Ovary (tissue), 7 donors: ENCODE measurements at regions not wholly inside any gene's neighbourhood (a gene's known extent, or its start where the extent isn't known, plus 50 kb on each side); places are given as distances from the start of the nearest gene placed in this dataset.

Experiments
- DNase-seq, 5 donors: peaks; one replicate each; pipeline ENCODE4 v3.0.0-alpha.2; 2019 to 2020
- H3K27ac ChIP-seq, 2 donors: fragments of 200-600 bp; one replicate each; pipeline versions ENCODE4 v1.5.1 to v1.8.0; 2019 to 2022
- H3K27me3 ChIP-seq: fragments of 200-600 bp; one replicate; pipeline ENCODE4 v1.8.0; 2022
- H3K36me3 ChIP-seq: fragments of 200-600 bp; sonication (generic); one replicate; pipeline ENCODE4 v1.5.1; 2019
- H3K4me1 ChIP-seq: one replicate; pipeline ENCODE4 v1.8.1; 2013; ENCODE audit warnings: mild to moderate bottlenecking, moderate library complexity; ENCODE audit not compliant: insufficient read depth
- H3K4me3 ChIP-seq: fragments of 200-600 bp; sonication (generic); one replicate; pipeline ENCODE4 v1.5.1; 2017
- H3K9me3 ChIP-seq, 2 donors: fragments of 200-600 bp in 1 of 2; sonication (generic) in 1 of 2; one replicate each; pipeline versions ENCODE4 v1.5.1 to v1.8.1; 2013 to 2019; ENCODE audit warnings: mild to moderate bottlenecking in 1 of 2, moderate library complexity in 1 of 2
- CTCF ChIP-seq, 3 donors: fragments of 450-650 bp in 2 of 3; fragments of 200-600 bp in 1 of 3; IDR thresholded peaks; one replicate each; pipeline versions ENCODE4 v1.5.1 to v1.8.0; 2016 to 2022; ENCODE audit warnings: antibody characterized with exemption in 3 of 3, mild to moderate bottlenecking in 1 of 3
- EP300 ChIP-seq: sonication (generic); formaldehyde crosslinking; IDR thresholded peaks from one replicate; pipeline ENCODE4 v1.6.1; 2017; ENCODE audit warnings: antibody characterized with exemption
- POLR2A ChIP-seq: fragments of 450-650 bp; IDR thresholded peaks from one replicate; pipeline ENCODE4 v1.6.1; 2017; ENCODE audit warnings: antibody characterized with exemption, mild to moderate bottlenecking, moderate library complexity
- WGBS, 3 donors: extraction: QIAGEN DNeasy Blood & Tissue Kit in 1 of 3; methylation state at CpG; one replicate each; pipeline versions ENCODE4 v1.1.5 to v1.1.7; 2013 to 2017; 5-methylcytosine and 5-hydroxymethylcytosine counted together
- intact Hi-C, 4 donors: fragments of 100-400 bp; cut with DNase I; formaldehyde crosslinking; loops; one replicate each; pipeline versions ENCODE4 v1.11.0 to v1.15.1; 2022 to 2023
- donor health status: DM: no; HTN: no; CAD: no; lungs with moderate emphysema.
- donor health status: DM: no; HTN: no; CAD: no.
- donor health status: Bipolar disorder and iron deficiency.
- donor health status: DM: no; HTN: no; CAD: no.
- donor health status: DM: yes; HTN: yes; CAD: no.

GRCh38 chr2:60659026-60659425, 97.0 kb upstream of the PAPOLG start:
- Histone ChIP-seq H3K9me3 (no peaks in the 10 kb centered on the region), H3K36me3 (no peaks in the 10 kb centered on the region), H3K4me3 (no peak overlapping the region), H3K4me1 (no peaks in the 10 kb centered on the region), H3K27me3 (no peaks in the 10 kb centered on the region), H3K27ac (no peak overlapping the region)
- intact Hi-C loops: no loop called here
- no peak for DNase-seq
- 69 to 75% (median 71%) methylated on average over 5 of the region's 5 CpGs for WGBS, 3 donors
- TF ChIP-seq EP300: no peak
- TF ChIP-seq CTCF (IDR thresholded peaks at IDR 0.05): no peak
- TF ChIP-seq POLR2A: no peak

GRCh38 chr2:60661073-60661738, 94.9 kb upstream of the PAPOLG start:
- Histone ChIP-seq H3K9me3 (no peaks in the 10 kb centered on the region), H3K27ac (no peak overlapping the region), H3K4me3 (no peak overlapping the region), H3K4me1 (no peaks in the 10 kb centered on the region), H3K36me3 (no peaks in the 10 kb centered on the region), H3K27me3 (no peaks in the 10 kb centered on the region)
- 73 to 92% (median 88%) methylated on average over 1 of the region's 1 CpG for WGBS, 3 donors
- intact Hi-C loops: no loop called here
- no peak for TF ChIP-seq EP300
- TF ChIP-seq POLR2A: no peak
- TF ChIP-seq CTCF (IDR thresholded peaks at IDR 0.05): no peak
- no peak for DNase-seq

GRCh38 chr2:60662781-60663180, 93.3 kb upstream of the PAPOLG start:
- no peaks in the 10 kb centered on the region for H3K27me3 ChIP-seq
- no peaks in the 10 kb centered on the region for H3K9me3 ChIP-seq
- H3K4me3 ChIP-seq: no peak overlapping the region
- TF ChIP-seq CTCF (IDR thresholded peaks at IDR 0.05): no peak
- no peak for TF ChIP-seq EP300
- TF ChIP-seq POLR2A: no peak
- intact Hi-C loops: no loop called here
- no peak for DNase-seq
- no peaks in the 10 kb centered on the region for H3K36me3 ChIP-seq
- H3K27ac ChIP-seq: no peak overlapping the region
- H3K4me1 ChIP-seq: no peaks in the 10 kb centered on the region

GRCh38 chr2:60671966-60672365, 84.1 kb upstream of the PAPOLG start:
- Histone ChIP-seq H3K9me3 (no peaks in the 10 kb centered on the region), H3K27me3 (no peaks in the 10 kb centered on the region), H3K4me3 (no peak overlapping the region), H3K27ac (no peak overlapping the region), H3K4me1 (peaks cover 1% of the 10 kb centered on the region), H3K36me3 (no peaks in the 10 kb centered on the region)
- WGBS, 3 donors: 65 to 70% (median 66%) methylated on average over 6 of the region's 6 CpGs
- DNase-seq: no peak
- intact Hi-C loops: no loop called here
- no peak for TF ChIP-seq POLR2A
- no peak for TF ChIP-seq EP300
- no peak for TF ChIP-seq CTCF (IDR thresholded peaks at IDR 0.05)
